HG03280 (cell line): ENCODE measurements at regions not wholly inside any gene's neighbourhood (a gene's known extent, or its start where the extent isn't known, plus 50 kb on each side); places are given as distances from the start of the nearest gene placed in this dataset.
A peak's percentile ranks its signal among the peaks of the same experiment; 100 is the strongest.

Experiments used
- ATAC-seq: cut with Tn5 transposase; IDR thresholded peaks from one replicate; pipeline ENCODE4 v1.9.1; 2021; ENCODE audit warnings: mild to moderate bottlenecking, moderate library complexity; ENCODE audit not compliant: unreplicated experiment

DNA sequence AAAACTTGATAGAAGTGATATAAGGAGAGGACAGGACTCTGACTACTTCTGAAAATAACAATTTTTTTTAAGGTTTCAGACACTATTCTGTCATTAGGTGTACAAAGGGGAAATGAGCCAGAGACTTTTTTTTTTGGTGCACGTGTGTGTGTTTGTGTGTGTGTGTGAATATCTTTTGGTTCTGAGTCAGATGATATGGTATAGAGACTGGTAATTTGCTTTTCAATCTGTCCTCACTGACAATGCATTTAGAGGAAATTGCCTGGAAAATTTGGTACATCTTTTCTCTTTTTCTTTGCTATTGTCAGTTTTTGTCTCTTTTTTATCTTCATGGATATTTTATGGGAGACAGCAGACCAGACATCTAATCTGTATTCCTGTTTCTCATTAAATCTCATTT, 59.3 kb downstream of the DDIT4L start:
- ATAC-seq: no peak

DNA sequence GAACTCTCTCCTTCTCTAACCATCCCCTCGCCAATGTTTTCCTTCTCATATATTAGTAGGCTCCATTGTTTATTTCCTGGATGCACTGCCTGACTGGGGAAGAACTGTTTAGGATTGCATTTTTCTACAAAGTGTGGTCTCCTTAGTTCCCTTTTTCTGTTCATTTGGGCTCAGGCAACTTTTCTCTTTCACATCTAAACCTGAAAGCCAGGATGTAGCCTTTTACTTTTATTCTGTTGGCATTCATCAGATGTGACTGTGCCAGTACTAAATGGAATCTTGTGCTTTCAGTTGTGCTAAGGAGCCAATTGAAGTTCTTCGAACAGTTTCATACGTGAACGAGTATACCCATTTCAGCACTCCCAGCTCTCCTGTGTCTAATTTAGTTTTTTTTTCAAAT, 59.8 kb downstream of the DDIT4L start:
- ATAC-seq: no peak

- no peak for ATAC-seq
These were observed 60.5 kb downstream of the DDIT4L start for GRCh38 chr4:100129774-100130173.

DNA sequence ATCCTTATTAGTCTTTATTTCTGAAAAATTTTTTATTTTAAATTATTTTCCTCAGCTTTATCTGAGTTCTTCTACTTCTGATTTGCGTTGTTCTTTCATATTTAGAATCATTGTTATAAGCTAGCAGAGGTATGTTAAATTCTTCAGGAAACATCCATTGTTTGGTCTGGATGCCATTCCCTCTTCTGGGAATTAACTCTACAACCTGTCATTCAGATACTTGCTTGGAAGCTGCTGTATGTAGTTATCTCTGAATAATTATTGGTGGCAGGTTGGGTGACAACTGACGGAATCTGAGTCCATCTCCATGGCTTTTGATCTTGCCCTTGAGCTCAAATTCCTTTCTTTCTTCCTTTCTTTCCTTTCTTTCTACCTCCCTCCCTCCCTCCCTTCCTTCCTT, 61.9 kb downstream of the DDIT4L start:
- ATAC-seq: no peak

DNA sequence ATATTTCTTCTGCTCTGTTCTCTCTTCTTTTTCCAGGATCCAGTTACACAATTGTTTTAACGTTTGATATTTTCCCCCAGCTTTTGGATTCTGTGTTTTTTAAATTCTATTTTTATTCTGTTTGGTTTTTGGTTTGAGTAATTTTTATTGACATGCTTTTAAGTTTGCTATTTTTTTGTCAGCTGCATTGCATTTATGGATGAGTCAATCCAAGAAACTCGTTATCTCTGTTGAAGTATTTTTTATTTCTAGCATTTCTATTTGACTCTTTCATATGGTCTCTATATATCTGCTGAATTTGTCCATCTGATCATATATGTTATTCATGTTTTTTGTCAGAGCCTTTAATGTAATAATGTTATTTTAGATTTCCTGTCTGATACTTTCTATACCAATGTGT, 65.6 kb downstream of the DDIT4L start:
- no peak for ATAC-seq

- ATAC-seq: no peak
These were observed 72.1 kb downstream of the DDIT4L start for GRCh38 chr4:100118181-100118580.

GRCh38 chr4:100117750-100118149, 72.5 kb downstream of the DDIT4L start:
- ATAC-seq: no peak

GRCh38 chr4:100114909-100115308, 75.4 kb downstream of the DDIT4L start:
- no peak for ATAC-seq

GRCh38 chr4:100113732-100114131, 76.5 kb downstream of the DDIT4L start:
- no peak for ATAC-seq

GRCh38 chr4:100113096-100113495, 77.2 kb downstream of the DDIT4L start:
- ATAC-seq: no peak

DNA sequence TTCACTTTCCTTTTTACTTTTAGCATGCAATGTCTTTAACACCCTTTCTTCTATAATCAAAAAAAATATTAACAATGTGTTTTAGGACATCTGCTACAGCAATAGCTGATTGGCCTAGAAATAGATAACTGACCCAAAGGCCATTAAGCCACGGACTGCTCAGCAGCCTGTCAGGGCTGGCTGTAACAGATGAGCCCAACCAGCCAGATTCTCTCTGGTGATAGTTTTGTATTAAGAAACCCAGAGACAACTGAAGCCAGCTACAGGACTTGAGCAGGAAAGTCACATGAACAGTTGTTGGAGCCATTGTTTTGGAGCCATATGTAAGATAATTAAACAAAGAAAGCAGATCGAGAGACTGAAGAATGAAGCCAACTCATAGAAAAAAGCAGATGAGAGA, 80.3 kb downstream of the DDIT4L start:
- no peak for ATAC-seq

DNA sequence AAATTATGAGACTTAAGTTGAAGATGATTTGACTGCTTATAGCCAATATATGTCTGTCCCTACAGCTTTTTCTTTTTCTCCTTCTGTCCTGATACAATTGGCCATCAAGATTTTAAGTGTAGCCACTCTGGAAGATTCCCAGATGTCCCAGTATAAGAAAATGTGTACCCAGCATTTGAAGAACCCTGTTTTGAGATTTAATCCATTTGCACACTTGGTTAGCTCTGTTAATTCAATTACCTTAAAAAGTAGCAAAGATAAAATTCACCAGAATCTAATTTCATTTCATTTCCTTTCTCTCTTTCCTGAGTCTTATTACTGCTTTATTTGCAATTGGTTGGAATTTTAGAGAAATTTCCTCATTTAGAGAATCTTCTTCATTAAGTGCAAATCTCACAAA, 81.4 kb downstream of the DDIT4L start:
- no peak for ATAC-seq

DNA sequence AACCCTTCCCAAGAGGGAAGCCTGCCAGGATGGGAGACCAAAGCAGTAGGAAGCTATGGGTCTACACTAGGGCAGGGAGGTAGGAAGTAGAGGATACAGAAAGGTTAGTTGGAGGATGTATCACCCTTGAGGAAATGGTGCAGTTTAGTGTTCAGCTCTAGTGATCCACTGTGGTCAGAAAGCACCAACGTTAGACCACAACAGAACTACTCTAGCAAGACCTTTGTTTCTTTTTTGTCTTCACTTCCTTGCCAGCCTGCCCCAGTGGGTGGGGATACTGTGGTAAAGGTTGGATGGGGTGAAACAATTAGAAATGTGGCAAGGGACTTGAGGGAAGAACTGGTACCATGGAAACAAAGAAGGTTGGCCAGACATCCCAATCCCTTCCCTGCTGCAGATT, 83.3 kb downstream of the DDIT4L start:
- peak; percentile 92 for ATAC-seq

GRCh38 chr4:100103671-100104070, 86.6 kb downstream of the DDIT4L start:
- no peak for ATAC-seq

DNA sequence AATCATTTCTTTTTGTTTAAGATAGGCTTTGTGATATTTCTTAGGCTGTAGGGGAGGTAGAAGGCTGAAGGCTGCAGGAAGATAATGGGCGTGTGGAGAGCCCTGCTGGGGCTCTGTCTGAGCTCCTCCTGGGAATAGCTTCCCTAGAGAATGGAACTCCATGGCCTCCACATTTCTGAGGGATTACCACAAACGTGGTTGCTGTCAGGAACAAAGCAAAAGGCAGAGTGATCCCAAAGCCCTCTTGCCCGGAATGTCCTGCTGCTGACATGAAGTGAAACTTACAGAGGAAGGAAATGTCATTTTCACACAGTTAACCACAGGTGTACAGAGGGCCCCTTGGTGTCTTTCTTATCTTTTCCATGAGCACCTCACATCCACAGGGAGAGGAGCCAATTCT, 89.3 kb downstream of the DDIT4L start:
- ATAC-seq: no peak

DNA sequence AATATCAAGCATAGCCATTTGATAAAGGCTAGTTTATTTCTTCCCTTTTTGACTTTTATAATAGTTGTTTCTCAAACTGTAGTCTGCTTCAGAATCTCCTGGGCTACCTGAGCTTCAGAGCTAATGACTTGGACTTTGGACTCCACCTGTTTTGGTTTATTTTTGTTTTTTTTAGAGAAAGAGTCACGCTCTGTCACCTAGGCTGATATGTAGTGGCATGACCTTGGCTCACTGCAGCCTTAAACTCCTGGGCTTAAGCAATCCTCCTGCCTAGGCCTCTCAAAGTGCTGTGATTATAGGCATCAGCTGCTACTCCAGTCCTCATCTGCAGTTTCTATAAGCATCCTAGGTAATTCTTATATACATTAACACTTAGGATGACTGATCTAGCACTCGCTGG, 90.5 kb downstream of the DDIT4L start:
- ATAC-seq: no peak

GRCh38 chr4:100098681-100099080, 91.6 kb downstream of the DDIT4L start:
- no peak for ATAC-seq

- no peak for ATAC-seq
These were observed 92.2 kb downstream of the DDIT4L start for GRCh38 chr4:100098011-100098545.

DNA sequence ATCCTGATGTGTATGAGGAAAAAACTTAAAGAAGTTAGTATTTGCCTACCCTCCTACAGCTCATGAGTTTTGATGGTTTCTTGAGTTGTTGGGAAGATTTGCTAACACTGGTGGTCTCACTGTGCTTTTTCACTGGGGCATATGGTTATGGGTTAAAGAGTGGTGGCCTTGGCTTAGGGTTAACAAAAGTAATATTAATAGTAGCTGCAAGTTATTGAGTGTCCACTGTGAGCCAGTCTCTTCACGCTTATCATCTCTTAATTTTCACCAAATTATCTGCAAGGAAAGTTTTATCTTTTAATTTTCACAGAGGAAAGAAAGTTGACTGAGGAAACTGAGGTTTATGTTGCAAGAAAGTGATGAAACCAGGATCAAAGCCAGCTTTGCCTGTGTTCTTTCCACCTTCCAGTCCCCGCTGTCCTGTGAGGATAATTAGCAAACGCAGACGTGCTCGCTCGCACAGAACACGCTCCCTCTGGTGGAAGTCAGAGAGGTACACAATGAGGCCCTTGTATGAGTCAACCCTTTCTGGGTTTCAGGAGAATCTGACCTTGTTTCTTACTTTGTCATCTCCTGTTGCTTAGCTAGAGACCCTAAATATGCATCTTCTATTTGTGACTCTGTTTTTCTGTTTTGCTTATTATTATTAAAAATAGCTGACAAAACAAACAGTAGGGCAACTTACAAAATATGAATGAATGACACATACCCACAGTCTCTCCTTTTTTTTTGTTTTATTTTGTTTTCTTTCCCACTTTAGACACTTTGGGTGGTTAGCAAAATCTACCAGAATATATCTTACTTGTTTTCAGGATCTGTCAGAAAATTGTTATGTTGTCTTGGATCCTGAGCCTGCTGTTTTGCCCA, 94.3 kb downstream of the DDIT4L start:
- ATAC-seq: peak; percentile 93

DNA sequence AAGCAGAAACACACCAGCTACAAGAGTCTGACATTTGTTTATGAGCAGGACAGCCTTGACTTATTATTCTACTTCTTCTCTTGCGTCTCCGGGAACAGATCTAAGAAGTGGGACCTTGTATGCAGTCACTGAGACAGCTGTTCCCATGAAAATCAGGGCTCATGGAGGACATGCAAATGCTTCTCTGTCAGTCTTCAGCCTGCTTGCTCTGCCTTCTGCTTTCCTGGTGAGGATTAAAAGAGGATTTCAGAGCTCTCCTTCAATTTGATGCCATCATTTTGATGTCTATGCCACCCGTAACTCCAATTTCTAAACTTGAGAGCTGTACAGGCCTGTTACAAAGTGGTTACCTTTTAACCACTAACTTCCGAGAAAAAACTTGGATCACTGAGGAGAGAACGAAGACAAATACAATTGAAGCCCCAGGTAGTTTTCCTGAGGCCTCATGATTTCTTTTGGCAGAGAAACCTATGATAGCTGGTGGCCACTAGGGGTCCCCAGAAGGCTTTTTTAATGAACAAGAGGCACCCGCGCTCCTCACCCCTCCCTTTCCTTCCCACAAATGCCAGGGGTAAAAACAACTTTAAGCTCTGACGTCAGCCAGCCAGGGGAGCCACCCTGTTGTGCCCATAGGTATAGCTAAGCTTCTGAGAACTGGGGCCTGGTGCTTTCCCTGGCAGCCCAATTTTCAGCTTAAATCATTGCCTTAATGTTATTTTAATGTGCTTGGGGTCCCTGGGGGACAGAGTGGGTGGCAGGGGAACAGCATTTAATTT, 97.0 kb downstream of the DDIT4L start:
- ATAC-seq: peak; percentile 82

DNA sequence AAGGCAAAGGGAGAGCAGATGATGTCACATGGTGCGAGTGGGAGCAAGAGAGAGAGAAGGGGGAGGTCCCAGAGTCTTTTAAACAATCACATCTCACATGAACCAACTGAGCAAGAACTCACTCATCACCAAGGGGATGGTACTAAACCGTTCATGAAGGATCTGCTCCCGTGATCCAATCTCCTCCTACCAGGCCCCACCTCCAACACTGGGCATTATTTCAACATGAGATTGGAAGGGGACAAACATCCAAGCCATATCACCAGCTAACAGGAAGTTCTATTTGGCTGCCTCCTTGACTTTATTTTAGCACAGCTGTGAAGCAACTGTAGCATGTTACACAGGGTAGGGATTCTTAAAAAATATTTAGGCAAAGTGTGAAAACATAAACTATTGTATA, 102.5 kb downstream of the DDIT4L start:
- no peak for ATAC-seq
